ENCODE measurements at regions not wholly inside any gene's neighbourhood (a gene's known extent, or its start where the extent isn't known, plus 50 kb on each side); places are given as distances from the start of the nearest gene placed in this dataset.

GRCh38 chr12:78441737-78442453 is 422.7 kb upstream of the SYT1 start:
- Mint-ChIP-seq H3K9me3 (peaks cover 9% of the 10 kb centered on the region), H3K4me1 (no peaks in the 10 kb centered on the region), H3K27ac (ENCODE audit: unreplicated experiment) (peak overlapping the region; percentile 0), H3K27me3 (ENCODE audit: low read depth) (no peaks in the 10 kb centered on the region), H3K36me3 (ENCODE audit: low read depth) (peaks cover 3% of the 10 kb centered on the region), H3K4me3 (no peak overlapping the region)
- no peak for TF ChIP-seq CTCF (conservative IDR thresholded peaks at IDR 0.05)
- DNase-seq (ENCODE audit: low read depth, low spot score) = no peak

GRCh38 chr12:78442454-78442801 is 422.1 kb upstream of the SYT1 start:
- no peak overlapping the region for H3K27ac Mint-ChIP-seq (ENCODE audit: unreplicated experiment)
- H3K4me3 Mint-ChIP-seq = no peak overlapping the region
- no peak for TF ChIP-seq CTCF (conservative IDR thresholded peaks at IDR 0.05)
- H3K36me3 Mint-ChIP-seq (ENCODE audit: low read depth) = peaks cover 3% of the 10 kb centered on the region
- H3K4me1 Mint-ChIP-seq = no peaks in the 10 kb centered on the region
- peaks cover 5% of the 10 kb centered on the region for H3K9me3 Mint-ChIP-seq
- no peak for DNase-seq (ENCODE audit: low read depth, low spot score)
- no peaks in the 10 kb centered on the region for H3K27me3 Mint-ChIP-seq (ENCODE audit: low read depth)

- TF ChIP-seq CTCF (conservative IDR thresholded peaks at IDR 0.05) = no peak
- no peak overlapping the region for H3K27ac Mint-ChIP-seq (ENCODE audit: unreplicated experiment)
- no peak for DNase-seq (ENCODE audit: low read depth, low spot score)
- no peaks in the 10 kb centered on the region for H3K36me3 Mint-ChIP-seq (ENCODE audit: low read depth)
- H3K27me3 Mint-ChIP-seq (ENCODE audit: low read depth) = no peaks in the 10 kb centered on the region
- no peak overlapping the region for H3K4me3 Mint-ChIP-seq
- H3K4me1 Mint-ChIP-seq = no peaks in the 10 kb centered on the region
- no peaks in the 10 kb centered on the region for H3K9me3 Mint-ChIP-seq
Observed at GRCh38 chr12:78446555-78446954, 418.0 kb upstream of the SYT1 start.

GRCh38 chr12:78447373-78447772 is 417.2 kb upstream of the SYT1 start:
- Mint-ChIP-seq H3K27ac (ENCODE audit: unreplicated experiment) (no peak overlapping the region), H3K36me3 (ENCODE audit: low read depth) (no peaks in the 10 kb centered on the region)

GRCh38 chr12:78448692-78449091 is 415.9 kb upstream of the SYT1 start:
- Mint-ChIP-seq H3K4me1 (no peaks in the 10 kb centered on the region), H3K27me3 (ENCODE audit: low read depth) (no peaks in the 10 kb centered on the region), H3K36me3 (ENCODE audit: low read depth) (no peaks in the 10 kb centered on the region), H3K27ac (ENCODE audit: unreplicated experiment) (no peak overlapping the region), H3K4me3 (no peak overlapping the region), H3K9me3 (no peaks in the 10 kb centered on the region)
- no peak for DNase-seq (ENCODE audit: low read depth, low spot score)
- no peak for TF ChIP-seq CTCF (conservative IDR thresholded peaks at IDR 0.05)

More at GRCh38 chr12:78447373-78447772, 417.2 kb upstream of the SYT1 start:
- H3K9me3 Mint-ChIP-seq = no peaks in the 10 kb centered on the region
- no peaks in the 10 kb centered on the region for H3K4me1 Mint-ChIP-seq
- no peaks in the 10 kb centered on the region for H3K27me3 Mint-ChIP-seq (ENCODE audit: low read depth)
- DNase-seq (ENCODE audit: low read depth, low spot score) = no peak
- no peak overlapping the region for H3K4me3 Mint-ChIP-seq
- no peak for TF ChIP-seq CTCF (conservative IDR thresholded peaks at IDR 0.05)
